T-helper 1 cell (primary cell): ENCODE measurements at regions not wholly inside any gene's neighbourhood (a gene's known extent, or its start where the extent isn't known, plus 50 kb on each side); places are given as distances from the start of the nearest gene placed in this dataset.

ENCODE experiments used
- DNase-seq, 5 donors: peaks; one replicate each; pipeline ENCODE4 v3.0.0-alpha.2; 2012 to 2020

- no peak for DNase-seq
Measured at GRCh38 chr2:120884472-120885290, 149.0 kb downstream of the GLI2 start.

DNA sequence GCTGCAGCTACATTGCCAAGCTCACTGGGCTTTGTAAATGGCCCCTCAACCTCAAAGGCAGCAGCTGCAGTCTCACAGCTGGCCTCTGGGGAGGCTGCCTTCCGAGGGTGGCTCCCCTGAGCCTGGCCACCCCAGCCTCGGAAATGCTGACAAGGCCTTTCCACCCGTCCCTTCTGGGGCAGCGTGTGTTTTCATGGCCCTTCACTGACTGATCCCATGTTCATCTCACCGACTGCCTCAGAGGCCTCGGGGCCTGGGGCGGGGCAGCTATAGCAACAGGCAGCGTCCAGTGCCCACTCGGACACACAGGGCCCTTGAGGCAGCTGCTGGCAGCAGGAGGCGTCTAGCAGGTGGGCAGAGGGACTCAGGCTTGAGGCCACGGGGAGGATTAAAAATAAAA, 149.7 kb downstream of the GLI2 start:
- no peak for DNase-seq

- no peak for DNase-seq
Measured at GRCh38 chr2:120885749-120886148, 150.1 kb downstream of the GLI2 start.

DNA sequence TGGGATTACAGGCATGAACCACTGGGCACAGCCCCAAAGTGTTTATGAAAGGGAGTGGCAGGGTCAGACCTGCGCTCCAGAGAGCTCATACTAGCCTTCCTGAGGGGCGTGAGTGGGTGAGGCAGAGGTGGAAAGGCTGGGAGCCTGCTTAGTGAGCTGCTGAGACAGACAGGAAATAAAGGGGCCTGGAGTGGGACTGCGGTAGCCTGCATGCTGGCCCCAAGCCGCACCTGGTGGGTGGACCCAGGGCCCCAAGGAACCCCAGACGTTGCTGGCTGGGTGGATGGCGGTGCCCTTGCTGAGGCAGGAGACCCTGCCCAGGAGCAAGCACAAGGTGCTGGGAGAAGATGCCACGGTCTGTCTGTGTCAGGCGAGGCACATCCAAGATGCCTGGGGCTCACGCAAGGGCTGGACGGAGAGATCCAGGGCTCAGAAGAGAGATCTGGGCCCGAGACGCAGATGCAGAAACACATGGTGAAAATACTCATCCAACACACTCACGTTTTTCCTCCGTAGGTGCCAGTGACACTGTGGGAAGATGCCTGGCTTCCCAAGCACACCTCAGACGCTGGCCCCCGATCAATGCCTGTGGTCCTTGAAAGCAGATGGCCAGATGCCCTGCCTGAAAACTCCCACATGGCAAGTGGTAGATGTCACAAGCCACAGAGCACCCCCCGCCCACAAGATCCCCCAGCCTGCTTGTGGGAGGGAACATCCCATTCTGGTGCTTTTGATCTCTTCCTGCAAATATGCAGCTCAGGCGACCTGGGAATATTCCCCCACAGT, 151.1 kb downstream of the GLI2 start:
- DNase-seq, result no peak

GRCh38 chr2:120887320-120887697, 151.6 kb downstream of the GLI2 start:
- no peak for DNase-seq

- DNase-seq, result no peak
Measured at GRCh38 chr2:120887741-120888231, 152.1 kb downstream of the GLI2 start.

- DNase-seq, result no peak
Measured at GRCh38 chr2:120888851-120889250, 153.2 kb downstream of the GLI2 start.

DNA sequence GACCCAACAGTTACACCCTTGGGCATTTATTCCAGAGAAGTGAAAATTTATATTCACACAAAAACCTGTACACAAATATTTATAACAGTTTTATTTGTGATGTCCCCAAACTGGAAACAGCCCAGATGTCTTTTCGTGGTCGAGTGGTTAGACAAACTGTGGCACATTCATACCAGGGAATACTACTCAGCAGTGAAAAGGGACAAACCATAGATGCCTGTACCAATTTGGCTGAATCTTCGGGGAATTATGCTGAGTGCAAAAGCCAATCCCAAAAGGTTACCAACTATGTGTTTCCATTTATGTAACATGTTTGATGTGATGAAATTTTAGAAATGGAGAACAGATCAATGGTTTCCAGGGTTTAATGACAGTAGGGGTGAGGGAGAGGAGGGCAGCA, 154.3 kb downstream of the GLI2 start:
- DNase-seq, result no peak

- DNase-seq, result no peak
Measured at GRCh38 chr2:120890566-120891360, 155.1 kb downstream of the GLI2 start.

GRCh38 chr2:120892271-120892966, 156.8 kb downstream of the GLI2 start:
- no peak for DNase-seq

- DNase-seq, result no peak
Measured at GRCh38 chr2:120892967-120893667, 157.4 kb downstream of the GLI2 start.

DNA sequence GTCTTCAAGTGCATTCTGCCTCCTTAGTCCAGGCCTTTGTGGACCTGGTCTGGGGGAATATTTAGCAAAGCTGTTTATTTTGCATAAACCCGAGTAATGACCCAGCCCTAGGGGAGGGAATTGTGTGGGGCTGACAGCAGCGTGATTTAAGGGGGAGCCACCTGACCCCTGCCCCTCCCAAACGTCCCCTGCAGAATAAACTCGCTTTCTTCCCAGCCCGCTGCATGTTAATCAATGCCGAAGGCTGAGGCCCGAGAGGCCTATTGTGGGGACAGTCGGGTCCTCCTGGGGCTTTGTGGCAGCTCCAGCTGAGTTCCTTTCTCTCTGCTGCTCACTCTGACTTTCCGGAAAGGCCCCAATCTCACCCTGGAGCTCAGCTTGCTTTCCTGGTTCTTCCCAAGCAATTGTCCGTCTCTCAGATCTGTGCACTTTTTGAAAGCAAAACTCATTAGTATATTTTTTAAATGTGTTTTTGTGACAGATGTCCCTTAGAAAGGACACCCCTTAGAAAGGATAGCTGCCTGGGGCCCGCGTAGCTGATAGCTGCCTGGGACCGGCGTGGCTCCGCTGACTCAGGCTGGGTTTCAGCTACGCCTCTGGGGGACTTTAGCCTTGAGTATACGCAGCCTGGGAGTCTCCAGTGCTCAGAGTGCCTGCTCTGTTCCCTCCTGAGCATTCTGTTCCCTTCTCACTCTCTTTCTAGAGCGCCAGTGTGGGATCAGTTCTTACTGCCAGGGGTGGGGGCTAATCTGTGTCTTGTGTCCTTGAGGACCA, 158.3 kb downstream of the GLI2 start:
- no peak for DNase-seq

GRCh38 chr2:120894966-120895365, 159.3 kb downstream of the GLI2 start:
- DNase-seq, result no peak

GRCh38 chr2:120896126-120896525, 160.5 kb downstream of the GLI2 start:
- DNase-seq, result no peak

GRCh38 chr2:120896901-120897300, 161.2 kb downstream of the GLI2 start:
- no peak for DNase-seq

DNA sequence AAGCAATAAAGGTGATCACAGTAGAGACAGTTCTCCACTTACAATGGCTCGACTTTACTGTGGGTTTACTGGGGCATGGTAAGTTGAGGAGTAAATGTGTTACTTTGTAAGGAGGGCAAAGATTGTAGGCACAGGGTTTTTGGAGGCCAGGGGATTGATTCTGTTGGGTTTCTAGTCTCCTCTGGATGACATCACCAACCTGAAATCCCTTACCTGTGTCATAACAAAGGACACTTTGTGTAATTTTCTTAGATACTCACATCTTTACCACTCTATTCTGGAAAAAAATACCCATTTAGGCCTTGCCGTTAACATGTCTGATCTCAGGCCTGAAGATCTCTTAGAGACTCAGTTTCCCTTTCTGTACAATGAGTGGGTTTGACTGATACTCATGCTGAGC, 161.7 kb downstream of the GLI2 start:
- no peak for DNase-seq

DNA sequence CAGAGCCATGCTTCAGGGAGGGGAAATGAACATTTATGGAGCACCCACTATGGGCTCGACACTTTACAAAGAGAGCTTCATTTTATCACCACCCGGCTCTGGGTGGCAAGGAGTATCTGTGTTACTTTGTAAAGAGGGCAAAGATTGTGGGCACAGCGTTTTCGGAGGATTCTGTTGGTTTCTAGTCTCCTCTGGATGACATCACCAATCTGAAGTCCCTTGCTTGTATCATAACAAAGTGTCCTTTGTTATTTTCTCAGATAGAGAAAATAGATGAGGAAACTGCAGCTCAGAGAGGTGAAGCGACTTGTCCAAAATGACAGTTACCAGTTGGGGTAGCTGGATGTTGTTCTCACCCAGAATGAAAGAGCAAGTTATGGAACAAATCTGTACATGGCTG, 162.8 kb downstream of the GLI2 start:
- DNase-seq, result no peak

GRCh38 chr2:120898961-120899750, 163.5 kb downstream of the GLI2 start:
- DNase-seq, result no peak

DNA sequence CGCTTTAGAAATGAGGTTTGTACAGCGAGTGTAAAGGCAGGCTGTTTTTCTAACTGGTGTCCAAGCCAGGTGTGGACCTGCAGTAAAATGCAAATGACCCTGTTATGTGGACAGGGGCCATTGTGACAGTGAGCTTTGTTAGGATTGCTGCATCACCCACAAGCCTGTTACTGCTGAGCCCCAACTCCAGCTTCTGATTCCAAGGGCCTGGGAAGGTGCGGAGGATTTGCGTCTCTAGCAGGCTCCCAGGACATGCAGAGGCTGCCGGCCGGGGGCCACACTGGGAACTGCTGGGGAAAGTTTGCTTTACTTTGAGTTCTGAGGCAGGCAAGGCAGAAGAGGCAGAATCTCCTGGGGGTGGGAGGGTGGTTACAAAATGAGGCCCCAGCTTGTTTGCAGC, 164.1 kb downstream of the GLI2 start:
- no peak for DNase-seq

- no peak for DNase-seq
Measured at GRCh38 chr2:120901201-120901600, 165.5 kb downstream of the GLI2 start.
